ENCODE measurements at regions not wholly inside any gene's neighbourhood (a gene's known extent, or its start where the extent isn't known, plus 50 kb on each side); places are given as distances from the start of the nearest gene placed in this dataset.

DNA sequence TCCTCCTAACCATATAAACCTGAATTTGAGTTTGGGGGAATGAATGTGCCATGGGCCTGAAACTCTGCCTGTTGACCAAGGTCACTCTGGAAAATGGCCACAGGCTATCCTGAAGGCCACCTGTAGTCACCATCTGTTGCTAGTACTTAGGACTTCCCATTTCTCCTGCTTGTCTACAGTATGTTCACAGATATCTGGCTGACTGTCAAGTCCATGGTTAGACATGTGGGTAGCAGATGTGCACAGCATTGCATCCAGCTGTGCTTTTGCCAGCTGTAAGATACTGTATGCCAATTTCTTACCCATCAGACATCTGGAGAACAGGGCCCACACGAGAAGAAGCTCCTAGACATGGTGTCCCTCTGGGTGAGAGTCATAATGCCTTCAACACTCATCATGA is 475.4 kb downstream of the INSC start:
- TF ChIP-seq, protein P1, sequence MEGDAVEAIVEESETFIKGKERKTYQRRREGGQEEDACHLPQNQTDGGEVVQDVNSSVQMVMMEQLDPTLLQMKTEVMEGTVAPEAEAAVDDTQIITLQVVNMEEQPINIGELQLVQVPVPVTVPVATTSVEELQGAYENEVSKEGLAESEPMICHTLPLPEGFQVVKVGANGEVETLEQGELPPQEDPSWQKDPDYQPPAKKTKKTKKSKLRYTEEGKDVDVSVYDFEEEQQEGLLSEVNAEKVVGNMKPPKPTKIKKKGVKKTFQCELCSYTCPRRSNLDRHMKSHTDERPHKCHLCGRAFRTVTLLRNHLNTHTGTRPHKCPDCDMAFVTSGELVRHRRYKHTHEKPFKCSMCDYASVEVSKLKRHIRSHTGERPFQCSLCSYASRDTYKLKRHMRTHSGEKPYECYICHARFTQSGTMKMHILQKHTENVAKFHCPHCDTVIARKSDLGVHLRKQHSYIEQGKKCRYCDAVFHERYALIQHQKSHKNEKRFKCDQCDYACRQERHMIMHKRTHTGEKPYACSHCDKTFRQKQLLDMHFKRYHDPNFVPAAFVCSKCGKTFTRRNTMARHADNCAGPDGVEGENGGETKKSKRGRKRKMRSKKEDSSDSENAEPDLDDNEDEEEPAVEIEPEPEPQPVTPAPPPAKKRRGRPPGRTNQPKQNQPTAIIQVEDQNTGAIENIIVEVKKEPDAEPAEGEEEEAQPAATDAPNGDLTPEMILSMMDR (IDR thresholded peaks at IDR 0.05; ENCODE audit: control insufficient read depth, extremely low read depth, insufficient read depth) = no peak
- no peak for DNase-seq (ENCODE audit: low read depth)
- no peak overlapping the region for H3K4me3 ChIP-seq (ENCODE audit: low read depth, low read length)

DNA sequence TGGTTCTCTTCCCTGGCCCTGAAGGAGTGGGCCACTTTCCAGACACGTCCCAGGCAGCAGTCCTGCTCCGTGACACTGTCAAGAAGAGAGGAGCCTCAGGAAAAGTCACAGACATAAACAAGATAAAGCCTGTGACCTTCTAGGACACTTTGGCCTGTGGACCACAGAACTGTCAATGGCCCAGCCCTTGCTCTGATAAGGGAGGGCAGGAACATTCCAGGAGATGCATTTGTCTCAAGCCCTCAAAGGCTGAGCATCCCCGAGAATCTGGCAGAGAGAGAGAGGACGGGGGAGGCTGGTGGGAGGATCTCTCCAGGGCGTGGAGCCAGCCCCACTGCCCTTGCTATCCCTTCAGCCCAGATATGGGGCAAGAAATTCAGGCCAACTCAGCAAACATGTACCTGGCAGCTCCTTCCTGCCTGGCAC is 476.4 kb downstream of the INSC start:
- H3K4me3 ChIP-seq (ENCODE audit: low read depth, low read length) = no peak overlapping the region
- DNase-seq (ENCODE audit: low read depth) = no peak
- TF ChIP-seq, protein P1 (IDR thresholded peaks at IDR 0.05; ENCODE audit: control insufficient read depth, extremely low read depth, insufficient read depth) = no peak

DNA sequence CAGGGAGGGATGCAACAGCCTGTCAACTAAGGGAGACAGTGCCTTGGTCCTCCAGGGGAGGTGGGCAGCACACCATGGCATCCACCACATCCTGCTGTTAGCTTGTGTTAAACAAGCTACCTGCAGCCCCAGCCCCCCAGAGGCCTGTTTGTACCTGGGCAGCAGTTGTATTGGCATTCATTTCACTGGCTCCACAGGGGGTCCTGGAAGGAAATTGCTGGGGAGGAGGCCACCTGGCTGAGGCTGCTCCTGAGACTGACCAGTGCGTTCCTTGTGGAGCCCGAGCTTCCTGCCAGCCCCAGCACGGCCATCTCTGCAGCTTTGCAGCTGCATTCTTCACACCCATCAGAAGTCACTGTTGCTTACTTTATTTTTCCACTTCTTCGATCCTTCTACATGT is 479.9 kb downstream of the INSC start:
- TF ChIP-seq, protein P1 (IDR thresholded peaks at IDR 0.05; ENCODE audit: control insufficient read depth, extremely low read depth, insufficient read depth) = no peak
- no peak for DNase-seq (ENCODE audit: low read depth)

DNA sequence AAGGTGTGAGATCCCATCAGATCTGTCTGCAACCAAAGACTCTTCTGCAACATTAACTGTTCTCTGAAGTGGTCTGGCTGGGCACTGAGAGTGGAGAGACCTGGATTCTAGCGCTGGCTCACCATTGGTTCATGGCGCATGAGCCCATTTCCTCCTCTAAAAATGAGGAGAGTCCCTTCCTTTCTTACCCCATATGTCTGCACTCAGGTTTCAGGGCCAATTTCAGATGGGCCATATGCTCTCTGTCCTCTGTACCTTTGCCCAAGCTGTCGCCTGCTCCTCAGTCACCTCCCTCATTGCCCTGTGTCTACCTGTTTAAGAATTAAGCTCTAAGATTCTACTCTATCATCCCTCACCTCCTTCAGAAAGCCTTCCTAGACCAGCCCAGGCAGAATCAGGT is 484.7 kb downstream of the INSC start:
- DNase-seq (ENCODE audit: low read depth) = no peak
- TF ChIP-seq, protein P1 (IDR thresholded peaks at IDR 0.05; ENCODE audit: control insufficient read depth, extremely low read depth, insufficient read depth) = no peak
- no peak overlapping the region for H3K4me3 ChIP-seq (ENCODE audit: low read depth, low read length)

More for the DNA sequence above, 479.9 kb downstream of the INSC start:
- no peak overlapping the region for H3K4me3 ChIP-seq (ENCODE audit: low read depth, low read length)

DNA sequence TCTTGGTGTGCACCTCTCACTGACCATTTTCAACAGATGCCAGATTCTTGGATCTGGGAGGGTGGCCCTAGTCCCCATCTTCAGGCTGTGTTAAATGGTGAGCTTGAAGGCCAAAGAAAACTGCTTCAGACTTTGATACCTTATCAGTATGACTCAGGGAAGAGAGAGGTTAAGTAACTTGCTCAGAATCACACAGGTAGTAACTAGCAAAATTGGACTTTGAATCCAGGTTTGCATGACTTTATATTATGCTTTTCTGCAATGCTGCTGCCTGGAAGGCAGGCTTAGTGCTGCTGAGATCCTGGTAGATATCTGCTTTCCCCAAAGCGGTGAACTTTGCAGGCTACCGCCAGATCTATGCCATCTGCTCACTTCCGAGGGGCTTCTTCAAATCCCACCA is 487.3 kb downstream of the INSC start:
- TF ChIP-seq, protein P1 (IDR thresholded peaks at IDR 0.05; ENCODE audit: control insufficient read depth, extremely low read depth, insufficient read depth) = no peak
- DNase-seq (ENCODE audit: low read depth) = no peak
- no peak overlapping the region for H3K4me3 ChIP-seq (ENCODE audit: low read depth, low read length)

DNA sequence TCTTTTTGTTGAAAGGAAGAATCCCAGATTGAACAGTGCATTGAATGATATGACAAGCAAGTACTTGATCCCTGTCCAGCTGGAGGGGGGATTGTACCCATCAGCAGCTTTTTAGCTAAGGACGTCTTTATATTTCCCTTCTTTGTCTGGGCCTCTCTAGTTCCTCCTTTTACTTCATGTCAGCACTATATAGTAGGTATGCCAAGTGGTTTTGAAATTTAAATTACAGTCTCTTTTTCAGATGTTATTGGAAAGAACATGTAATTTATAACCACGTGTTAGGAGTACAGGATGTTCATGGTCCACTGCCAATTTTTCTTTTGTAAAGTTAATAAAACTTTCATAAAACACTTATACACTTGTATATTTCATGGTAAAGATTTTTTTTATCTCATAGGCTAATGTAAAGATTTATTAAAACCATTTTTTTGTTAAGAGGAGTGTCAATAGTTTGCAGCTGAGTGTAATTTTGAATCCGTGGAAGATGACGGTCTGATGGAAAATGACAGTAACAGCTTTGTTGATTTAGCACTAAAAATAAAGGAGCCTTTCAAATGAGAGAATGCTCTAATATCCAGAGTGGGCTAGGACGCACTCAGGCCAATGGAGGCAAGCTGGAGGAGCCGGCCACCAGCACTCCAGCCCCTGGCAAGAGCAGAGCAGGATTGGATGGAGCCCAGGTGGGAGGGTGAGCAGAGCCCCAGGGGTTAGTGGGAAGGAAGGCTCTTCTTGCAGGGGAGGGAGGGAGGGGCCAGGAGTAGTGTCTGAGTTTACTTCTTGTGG is 488.3 kb downstream of the INSC start:
- no peak for DNase-seq (ENCODE audit: low read depth)
- no peak overlapping the region for H3K4me3 ChIP-seq (ENCODE audit: low read depth, low read length)
- TF ChIP-seq, protein P1 (IDR thresholded peaks at IDR 0.05; ENCODE audit: control insufficient read depth, extremely low read depth, insufficient read depth) = no peak

DNA sequence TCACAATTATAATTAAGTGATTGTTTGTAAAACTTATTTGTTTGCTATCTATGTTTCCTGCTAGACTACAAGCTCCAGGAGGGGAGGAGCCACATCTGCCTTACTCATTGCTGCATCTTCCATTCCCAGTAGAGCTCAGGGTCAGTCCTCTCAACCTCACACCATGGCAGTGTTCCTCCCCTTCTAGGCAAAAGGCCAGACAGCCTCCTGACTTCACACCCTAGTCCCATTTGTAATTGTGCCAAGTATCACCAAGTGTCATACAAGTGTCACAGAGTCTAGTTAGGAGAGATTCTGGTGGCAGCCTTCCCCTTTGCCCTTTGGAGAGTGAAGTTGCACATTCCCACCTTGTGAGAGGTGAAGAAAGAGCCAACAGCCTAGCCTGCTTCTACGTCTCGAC is 490.4 kb downstream of the INSC start:
- no peak for DNase-seq (ENCODE audit: low read depth)
- H3K4me3 ChIP-seq (ENCODE audit: low read depth, low read length) = no peak overlapping the region
- TF ChIP-seq, protein P1 (IDR thresholded peaks at IDR 0.05; ENCODE audit: control insufficient read depth, extremely low read depth, insufficient read depth) = no peak
